DOHH2 (cell line): ENCODE measurements at regions not wholly inside any gene's neighbourhood (a gene's known extent, or its start where the extent isn't known, plus 50 kb on each side); places are given as distances from the start of the nearest gene placed in this dataset.
"Not testable (repeated sequence)": the region's sequence is repeated elsewhere in the genome, so short reads cannot be mapped to it uniquely, and the experiment has no call there.

Experiments
- H3F3A ChIP-seq: fragments of 200-600 bp; sonication (generic), shearing (Covaris generic); 2 replicates; pipeline ENCODE4 v1.6.0; 2016; ENCODE audit warnings: antibody characterized with exemption, mild to moderate bottlenecking; ENCODE audit not compliant: control insufficient read depth, insufficient read depth
- H3K27ac ChIP-seq: fragments of 200-600 bp; sonication (generic); 2 replicates; pipeline ENCODE4 v1.5.1; 2014; ENCODE audit warnings: low read depth, mild to moderate bottlenecking, low read length, moderate library complexity
- H3K27me3 ChIP-seq: fragments of 200-600 bp; sonication (generic); 2 replicates; pipeline ENCODE4 v1.6.1; 2014; ENCODE audit warnings: mild to moderate bottlenecking, low read length, mixed read lengths; ENCODE audit not compliant: control insufficient read depth
- H3K36me3 ChIP-seq: fragments of 200-600 bp; sonication (generic); 2 replicates; pipeline ENCODE4 v1.6.1; 2014; ENCODE audit warnings: mild to moderate bottlenecking, low read length, moderate library complexity, mixed read lengths; ENCODE audit not compliant: control insufficient read depth
- H3K4me1 ChIP-seq: fragments of 200-600 bp; sonication (generic); 2 replicates; pipeline ENCODE4 v1.6.1; 2014; ENCODE audit warnings: mild to moderate bottlenecking, low read length, mixed read lengths; ENCODE audit not compliant: control insufficient read depth
- H3K4me2 ChIP-seq: fragments of 200-600 bp; sonication (generic); 2 replicates; pipeline ENCODE4 v1.6.0; 2014; ENCODE audit warnings: mild to moderate bottlenecking, low read length, moderate library complexity
- H3K4me3 ChIP-seq: fragments of 200-600 bp; sonication (generic); 2 replicates; pipeline ENCODE4 v1.5.1; 2014; ENCODE audit warnings: mild to moderate bottlenecking, low read length, mixed read lengths
- H3K79me2 ChIP-seq: fragments of 200-600 bp; sonication (generic); 2 replicates; pipeline ENCODE4 v1.6.1; 2014; ENCODE audit warnings: mild to moderate bottlenecking, low read length, mixed read lengths; ENCODE audit not compliant: control insufficient read depth
- H3K9me2 ChIP-seq: fragments of 200-600 bp; sonication (generic); replicated peaks from 2 replicates; pipeline ENCODE4 v1.6.1; 2014; ENCODE audit warnings: mild to moderate bottlenecking, low read length, mixed read lengths; ENCODE audit not compliant: control insufficient read depth
- H3K9me3 ChIP-seq: fragments of 200-600 bp; sonication (generic); 2 replicates; pipeline ENCODE4 v1.6.1; 2014; ENCODE audit warnings: antibody characterized with exemption, low read length, mixed read lengths; ENCODE audit not compliant: control insufficient read depth, insufficient read depth
- H4K20me1 ChIP-seq: fragments of 200-600 bp; sonication (generic); 2 replicates; pipeline ENCODE4 v1.6.0; 2014; ENCODE audit warnings: low read depth, mild to moderate bottlenecking, antibody characterized with exemption, low read length, moderate library complexity; ENCODE audit not compliant: control insufficient read depth, insufficient read depth
- CTCF ChIP-seq: fragments of 200-600 bp; sonication (generic); IDR thresholded peaks from one replicate; pipeline ENCODE4 v1.5.1; 2014; ENCODE audit warnings: antibody characterized with exemption, mild to moderate bottlenecking, low read depth, low read length; ENCODE audit not compliant: poor library complexity, severe bottlenecking
- EZH2phosphoT487 ChIP-seq: fragments of 200-600 bp; sonication (generic); IDR thresholded peaks from 2 replicates; pipeline ENCODE4 v1.6.1; 2017; ENCODE audit warnings: borderline replicate concordance, mild to moderate bottlenecking, antibody characterized with exemption, low read length, moderate library complexity, mixed read lengths

- no peak overlapping the region for H3K4me2 ChIP-seq
- H3K4me1 ChIP-seq, result no peaks in the 10 kb centered on the region
- H3K36me3 ChIP-seq, result no peaks in the 10 kb centered on the region
- no peaks in the 10 kb centered on the region for H3K9me2 ChIP-seq
- H3K79me2 ChIP-seq, result no peaks in the 10 kb centered on the region
- no peak overlapping the region for H3K27ac ChIP-seq
- no peaks in the 10 kb centered on the region for H3F3A ChIP-seq
- H3K27me3 ChIP-seq, result no peaks in the 10 kb centered on the region
- H3K4me3 ChIP-seq, result no peak overlapping the region
- TF ChIP-seq EZH2phosphoT487, result no peak
- peak; percentile 11 for TF ChIP-seq CTCF
- H4K20me1 ChIP-seq, result no peaks in the 10 kb centered on the region
- no peaks in the 10 kb centered on the region for H3K9me3 ChIP-seq
Observed at GRCh38 chrX:83416273-83416672, 91.8 kb upstream of the POU3F4 start.

- H3K27ac ChIP-seq, result no peak overlapping the region
- H3K36me3 ChIP-seq, result no peaks in the 10 kb centered on the region
- H3K4me3 ChIP-seq, result no peak overlapping the region
- H4K20me1 ChIP-seq, result no peaks in the 10 kb centered on the region
- H3K9me3 ChIP-seq, result no peaks in the 10 kb centered on the region
- H3F3A ChIP-seq, result no peaks in the 10 kb centered on the region
- no peaks in the 10 kb centered on the region for H3K79me2 ChIP-seq
- H3K4me1 ChIP-seq, result no peaks in the 10 kb centered on the region
- no peak for TF ChIP-seq CTCF
- TF ChIP-seq EZH2phosphoT487, result no peak
- no peak overlapping the region for H3K4me2 ChIP-seq
- no peaks in the 10 kb centered on the region for H3K9me2 ChIP-seq
- no peaks in the 10 kb centered on the region for H3K27me3 ChIP-seq
Observed at GRCh38 chrX:83419030-83419792, 88.9 kb upstream of the POU3F4 start.

GRCh38 chrX:83422836-83423235, 85.3 kb upstream of the POU3F4 start:
- no peak for TF ChIP-seq CTCF
- no peak for TF ChIP-seq EZH2phosphoT487

GRCh38 chrX:83442552-83442951, 65.5 kb upstream of the POU3F4 start:
- H3K27ac ChIP-seq, H3K4me1 ChIP-seq, H3K9me2 ChIP-seq, H3K79me2 ChIP-seq, H3K36me3 ChIP-seq, H3K27me3 ChIP-seq, H3K4me3 ChIP-seq, H3K9me3 ChIP-seq, H3K4me2 ChIP-seq, H4K20me1 ChIP-seq, H3F3A ChIP-seq: not testable (repeated sequence)

More at GRCh38 chrX:83422836-83423235, 85.3 kb upstream of the POU3F4 start:
- no peaks in the 10 kb centered on the region for H3K9me2 ChIP-seq
- no peaks in the 10 kb centered on the region for H3F3A ChIP-seq
- H3K4me1 ChIP-seq, result no peaks in the 10 kb centered on the region
- H3K9me3 ChIP-seq, result no peaks in the 10 kb centered on the region
- no peaks in the 10 kb centered on the region for H3K27me3 ChIP-seq
- no peak overlapping the region for H3K4me3 ChIP-seq
- H4K20me1 ChIP-seq, result no peaks in the 10 kb centered on the region
- no peak overlapping the region for H3K27ac ChIP-seq
- H3K79me2 ChIP-seq, result no peaks in the 10 kb centered on the region
- no peak overlapping the region for H3K4me2 ChIP-seq
- no peaks in the 10 kb centered on the region for H3K36me3 ChIP-seq
